OCI-LY7 (cell line): ENCODE measurements at regions not wholly inside any gene's neighbourhood (a gene's known extent, or its start where the extent isn't known, plus 50 kb on each side); places are given as distances from the start of the nearest gene placed in this dataset.

Experiments used
- BruUV-seq: library from RNA; stranded (reverse); fragments of 400-500 nt; replicated peaks from 2 replicates; lab custom pipeline; 2021; lab: Mats Ljungman, UMichigan
- CTCF ChIA-PET: fragments of 300-600 bp; sonication (Branson Sonifier 250); formaldehyde crosslinking; loops from one replicate; lab custom pipeline; 2022; ENCODE audit warnings: antibody characterized with exemption; ENCODE audit not compliant: unreplicated experiment; lab: Charles Lee
- POLR2A ChIA-PET: fragments of 300-600 bp; sonication (Branson Sonifier 250); formaldehyde crosslinking; loops from one replicate; lab custom pipeline; 2022; ENCODE audit warnings: antibody characterized with exemption; lab: Charles Lee
- DNase-seq: peaks from one replicate; pipeline ENCODE4 v3.0.0-alpha.2; 2015; ENCODE audit warnings: low spot score
- H2AFZ ChIP-seq: fragments of 200-600 bp; sonication (generic), shearing (Covaris generic); 2 replicates; pipeline ENCODE4 v1.6.1; 2014; ENCODE audit warnings: mild to moderate bottlenecking, antibody characterized with exemption, low read length, moderate library complexity
- H3K27ac ChIP-seq: fragments of 200-600 bp; sonication (generic); 2 replicates; pipeline ENCODE4 v1.5.1; 2014; ENCODE audit warnings: mixed run types, low read depth, mild to moderate bottlenecking, moderate library complexity, low read length, inconsistent platforms; ENCODE audit not compliant: poor library complexity, severe bottlenecking
- H3K36me3 ChIP-seq: fragments of 200-600 bp; sonication (generic); 2 replicates; pipeline ENCODE4 v1.6.1; 2014; ENCODE audit warnings: mild to moderate bottlenecking, antibody characterized with exemption, low read length, moderate library complexity, mixed read lengths; ENCODE audit not compliant: insufficient read depth
- H3K4me1 ChIP-seq: fragments of 200-600 bp; sonication (generic); 2 replicates; pipeline ENCODE4 v1.5.1; 2014; ENCODE audit warnings: mild to moderate bottlenecking, low read length; ENCODE audit not compliant: insufficient read depth, poor library complexity, severe bottlenecking
- H3K4me2 ChIP-seq: fragments of 200-600 bp; sonication (generic); 2 replicates; pipeline ENCODE4 v1.6.1; 2014; ENCODE audit warnings: mild to moderate bottlenecking, low read length
- H3K4me3 ChIP-seq: fragments of 200-600 bp; sonication (generic); 2 replicates; pipeline ENCODE4 v1.5.1; 2014; ENCODE audit warnings: mild to moderate bottlenecking, low read depth, low read length; ENCODE audit not compliant: poor library complexity, severe bottlenecking
- H3K79me2 ChIP-seq: fragments of 200-600 bp; sonication (generic); 2 replicates; pipeline ENCODE4 v1.6.1; 2016; ENCODE audit warnings: low read depth, mild to moderate bottlenecking, low read length, moderate library complexity, mixed read lengths; ENCODE audit not compliant: insufficient read depth
- H3K9me2 ChIP-seq: fragments of 200-600 bp; sonication (generic); 2 replicates; pipeline ENCODE4 v1.6.1; 2016; ENCODE audit warnings: mild to moderate bottlenecking, low read length, mixed read lengths; ENCODE audit not compliant: insufficient read depth
- H3K9me3 ChIP-seq: fragments of 200-600 bp; sonication (generic); 2 replicates; pipeline ENCODE4 v1.6.1; 2014; ENCODE audit warnings: mild to moderate bottlenecking, mixed run types, low read length, mixed read lengths
- H4K20me1 ChIP-seq: fragments of 200-600 bp; sonication (generic); 2 replicates; pipeline ENCODE4 v1.6.1; 2014; ENCODE audit warnings: mild to moderate bottlenecking, antibody characterized with exemption, low read length, moderate library complexity, mixed read lengths; ENCODE audit not compliant: insufficient read depth
- CTCF ChIP-seq: fragments of 200-600 bp; sonication (generic); conservative IDR thresholded peaks from 2 replicates; pipeline ENCODE4 v1.5.1; 2014; ENCODE audit warnings: mild to moderate bottlenecking, antibody characterized with exemption, low read length, moderate library complexity, mixed read lengths
- EZH2phosphoT487 ChIP-seq: fragments of 200-600 bp; sonication (generic); IDR thresholded peaks from 2 replicates; pipeline ENCODE4 v1.6.1; 2018; ENCODE audit warnings: low read depth, borderline replicate concordance, mild to moderate bottlenecking, mixed run types, antibody characterized with exemption, low read length, moderate library complexity, mixed read lengths
- intact Hi-C: fragments of 100-400 bp; cut with micrococcal nuclease; formaldehyde crosslinking; loops from one replicate; pipeline ENCODE4 v1.10.0; 2022; ENCODE audit not compliant: unreplicated experiment

- Histone ChIP-seq H3K9me3 (no peaks in the 10 kb centered on the region), H2AFZ (no peak overlapping the region), H3K36me3 (no peaks in the 10 kb centered on the region), H3K27ac (no peak overlapping the region), H3K4me3 (no peak overlapping the region), H3K9me2 (no peaks in the 10 kb centered on the region), H3K4me2 (no peak overlapping the region), H4K20me1 (no peaks in the 10 kb centered on the region), H3K79me2 (no peaks in the 10 kb centered on the region), H3K4me1 (no peaks in the 10 kb centered on the region)
- POLR2A ChIA-PET, result interaction anchor here (0.6 to 1.0 kb wide), 2 partner anchors 19 to 398 kb away, joined by 3 read pairs; no protein-coding TSS in a partner anchor
- TF ChIP-seq CTCF (no peak), EZH2phosphoT487 (no peak)
- CTCF ChIA-PET, result no interaction called here
- no TSS peak for BruUV-seq
- intact Hi-C loops, result no loop called here
- no peak for DNase-seq
These were observed 750.9 kb upstream of the GOT2 start for GRCh38 chr16:59484833-59485516.

- H3K27ac ChIP-seq, result no peak overlapping the region
- H3K36me3 ChIP-seq, result no peaks in the 10 kb centered on the region
- no peaks in the 10 kb centered on the region for H4K20me1 ChIP-seq
- CTCF ChIA-PET, result no interaction called here
- intact Hi-C loops, result no loop called here
- no peak overlapping the region for H3K4me3 ChIP-seq
- H3K79me2 ChIP-seq, result no peaks in the 10 kb centered on the region
- no peak for DNase-seq
- no TSS peak for BruUV-seq
- no peaks in the 10 kb centered on the region for H3K9me3 ChIP-seq
- no peaks in the 10 kb centered on the region for H3K9me2 ChIP-seq
- POLR2A ChIA-PET, result interaction anchor here (1.7 kb wide), 1 partner anchor 9 kb away, joined by 4 read pairs; no protein-coding TSS in a partner anchor
- H3K4me2 ChIP-seq, result no peak overlapping the region
- H2AFZ ChIP-seq, result no peak overlapping the region
- H3K4me1 ChIP-seq, result no peaks in the 10 kb centered on the region
- no peak for TF ChIP-seq EZH2phosphoT487
- TF ChIP-seq CTCF, result no peak
These were observed 744.7 kb upstream of the GOT2 start for GRCh38 chr16:59478838-59479237.

GRCh38 chr16:59470556-59470955 is 736.4 kb upstream of the GOT2 start:
- no peaks in the 10 kb centered on the region for H3K4me1 ChIP-seq
- H2AFZ ChIP-seq, result no peak overlapping the region
- no peak for DNase-seq
- ChIA-PET CTCF (no interaction called here), POLR2A (interaction anchor here (1.6 kb wide), 1 partner anchor 9 kb away, joined by 4 read pairs; no protein-coding TSS in a partner anchor)
- no peak overlapping the region for H3K27ac ChIP-seq
- H3K36me3 ChIP-seq, result no peaks in the 10 kb centered on the region
- H3K9me2 ChIP-seq, result no peaks in the 10 kb centered on the region
- TF ChIP-seq CTCF, result no peak
- TF ChIP-seq EZH2phosphoT487, result no peak
- no peaks in the 10 kb centered on the region for H3K9me3 ChIP-seq
- no TSS peak for BruUV-seq
- no peaks in the 10 kb centered on the region for H3K79me2 ChIP-seq
- H4K20me1 ChIP-seq, result no peaks in the 10 kb centered on the region
- H3K4me3 ChIP-seq, result no peak overlapping the region
- H3K4me2 ChIP-seq, result no peak overlapping the region
- intact Hi-C loops, result no loop called here
